A673 (cell line): ENCODE measurements at regions not wholly inside any gene's neighbourhood (a gene's known extent, or its start where the extent isn't known, plus 50 kb on each side); places are given as distances from the start of the nearest gene placed in this dataset.

Experiments
- BruUV-seq: library from RNA; stranded (reverse); fragments of 400-500 nt; replicated peaks from 2 replicates; lab custom pipeline; 2021; lab: Mats Ljungman, UMichigan
- CTCF ChIA-PET: fragments of 300-600 bp; sonication (Branson Sonifier 250); formaldehyde crosslinking; loops from one replicate; lab custom pipeline; 2022; ENCODE audit warnings: antibody characterized with exemption; lab: Charles Lee
- POLR2A ChIA-PET: fragments of 300-600 bp; sonication (Branson Sonifier 250); formaldehyde crosslinking; loops from one replicate; lab custom pipeline; 2022; ENCODE audit warnings: antibody characterized with exemption; ENCODE audit not compliant: low non-redundant PET; lab: Charles Lee
- DNase-seq: peaks from one replicate; pipeline ENCODE4 v3.0.0-alpha.2; 2015; ENCODE audit warnings: low spot score
- H3K27ac ChIP-seq: fragments of 200-600 bp; sonication (generic); 2 replicates; pipeline ENCODE4 v1.5.1; 2016; ENCODE audit warnings: mixed run types, low read depth, mild to moderate bottlenecking, mixed read lengths, antibody characterized with exemption, low read length; ENCODE audit not compliant: poor library complexity, severe bottlenecking
- H3K27me3 ChIP-seq: fragments of 200-600 bp; sonication (generic); replicated peaks from 2 replicates; pipeline ENCODE4 v1.6.1; 2017; ENCODE audit warnings: mixed run types, low read depth, mild to moderate bottlenecking, mixed read lengths, antibody characterized with exemption, low read length; ENCODE audit not compliant: insufficient read depth, poor library complexity
- H3K36me3 ChIP-seq: fragments of 200-600 bp; sonication (generic); 2 replicates; pipeline ENCODE4 v1.6.1; 2016; ENCODE audit warnings: mixed run types, mild to moderate bottlenecking, mixed read lengths, antibody characterized with exemption, low read length; ENCODE audit not compliant: insufficient read depth, poor library complexity, severe bottlenecking
- H3K4me1 ChIP-seq: fragments of 200-600 bp; sonication (generic); 2 replicates; pipeline ENCODE4 v1.6.1; 2017; ENCODE audit warnings: mixed run types, mild to moderate bottlenecking, mixed read lengths, antibody characterized with exemption, low read length; ENCODE audit not compliant: insufficient read depth, poor library complexity, severe bottlenecking
- H3K4me3 ChIP-seq: fragments of 200-600 bp; sonication (generic); 2 replicates; pipeline ENCODE4 v1.5.1; 2016; ENCODE audit warnings: low read depth, mixed run types, mild to moderate bottlenecking, mixed read lengths, low read length; ENCODE audit not compliant: poor library complexity, severe bottlenecking
- H3K9me3 ChIP-seq: fragments of 200-600 bp; sonication (generic); 2 replicates; pipeline ENCODE4 v1.6.1; 2016; ENCODE audit warnings: mixed run types, low read depth, mild to moderate bottlenecking, mixed read lengths, antibody characterized with exemption, low read length; ENCODE audit not compliant: poor library complexity, severe bottlenecking
- CTCF ChIP-seq: fragments of 300-800, 200-600 bp; sonication (generic); conservative IDR thresholded peaks from 2 replicates; pipeline ENCODE4 v1.5.1; 2017; ENCODE audit warnings: low read depth, mild to moderate bottlenecking, antibody characterized with exemption, low read length, moderate library complexity, mixed read lengths
- EZH2 ChIP-seq: fragments of 200-600 bp; sonication (generic); IDR thresholded peaks from 2 replicates; pipeline ENCODE4 v1.6.1; 2017; ENCODE audit warnings: borderline replicate concordance, low read depth, mild to moderate bottlenecking, mixed read lengths, antibody characterized with exemption, low read length; ENCODE audit not compliant: poor library complexity, severe bottlenecking
- intact Hi-C: fragments of 100-400 bp; cut with micrococcal nuclease; formaldehyde crosslinking; loops from one replicate; pipeline ENCODE4 v1.10.0; 2022; ENCODE audit not compliant: unreplicated experiment

GRCh38 chr3:159669766-159670165 lies 318.9 kb upstream of the IL12A start:
- ChIA-PET POLR2A (no interaction called here), CTCF (no interaction called here)
- intact Hi-C loops: no loop called here
- no peak overlapping the region for H3K27ac ChIP-seq
- no peaks in the 10 kb centered on the region for H3K27me3 ChIP-seq
- no peaks in the 10 kb centered on the region for H3K9me3 ChIP-seq
- no peak for DNase-seq
- no peak for TF ChIP-seq EZH2
- no peak for TF ChIP-seq CTCF
- H3K36me3 ChIP-seq: no peaks in the 10 kb centered on the region
- no peak overlapping the region for H3K4me3 ChIP-seq
- no peaks in the 10 kb centered on the region for H3K4me1 ChIP-seq
- BruUV-seq: no TSS peak

GRCh38 chr3:159672728-159673688 lies 315.6 kb upstream of the IL12A start:
- CTCF ChIA-PET: no interaction called here
- no peak for DNase-seq
- intact Hi-C loops: no loop called here
- BruUV-seq: no TSS peak
- Histone ChIP-seq H3K27ac (no peak overlapping the region), H3K4me3 (no peak overlapping the region), H3K4me1 (no peaks in the 10 kb centered on the region), H3K9me3 (no peaks in the 10 kb centered on the region), H3K27me3 (no peaks in the 10 kb centered on the region), H3K36me3 (no peaks in the 10 kb centered on the region)
- POLR2A ChIA-PET: no interaction called here
- TF ChIP-seq CTCF: no peak
- no peak for TF ChIP-seq EZH2

GRCh38 chr3:159674583-159674982 lies 314.1 kb upstream of the IL12A start:
- no peaks in the 10 kb centered on the region for H3K36me3 ChIP-seq
- POLR2A ChIA-PET: no interaction called here
- no peaks in the 10 kb centered on the region for H3K9me3 ChIP-seq
- TF ChIP-seq EZH2 (no peak), CTCF (no peak)
- no TSS peak for BruUV-seq
- DNase-seq: no peak
- no peak overlapping the region for H3K27ac ChIP-seq
- H3K4me3 ChIP-seq: no peak overlapping the region
- no peaks in the 10 kb centered on the region for H3K27me3 ChIP-seq
- intact Hi-C loops: no loop called here
- H3K4me1 ChIP-seq: no peaks in the 10 kb centered on the region
- CTCF ChIA-PET: no interaction called here
